Stimulated activated naive CD8-positive, alpha-beta T cell treated with anti-CD3 and anti-CD28 coated beads, Interleukin-15, amount 100 ng/mL, for 72 hours (primary cell): ENCODE measurements at regions not wholly inside any gene's neighbourhood (a gene's known extent, or its start where the extent isn't known, plus 50 kb on each side); places are given as distances from the start of the nearest gene placed in this dataset.

ENCODE experiments used
- ATAC-seq: fragments of 150-1000 bp; cut with Tn5 transposase; 2 replicates; pipeline ENCODE4 v1.10.0; 2021; ENCODE audit warnings: mild to moderate bottlenecking, moderate library complexity
- DNase-seq, 2 donors: peaks; one replicate each; pipeline ENCODE4 v3.0.0; 2021 to 2022
- H3K27ac Mint-ChIP-seq, 2 donors: one replicate each; pipeline ENCODE4 v1.8.0; 2022; ENCODE audit warnings: mild to moderate bottlenecking in 2 of 2, mixed read lengths in 2 of 2, moderate library complexity in 2 of 2
- H3K27me3 Mint-ChIP-seq: one replicate; pipeline ENCODE4 v1.8.0; 2022; ENCODE audit warnings: mixed read lengths
- H3K4me1 Mint-ChIP-seq: one replicate; pipeline ENCODE4 v1.8.0; 2022; ENCODE audit warnings: mild to moderate bottlenecking, mixed read lengths
- H3K4me3 Mint-ChIP-seq, 2 donors: one replicate each; pipeline ENCODE4 v1.8.0; 2022; ENCODE audit warnings: mild to moderate bottlenecking in 2 of 2, mixed read lengths in 2 of 2, moderate library complexity in 1 of 2
- H3K9me3 Mint-ChIP-seq, 2 donors: one replicate each; pipeline ENCODE4 v1.8.0; 2022; ENCODE audit warnings: mixed read lengths in 2 of 2

- no peak overlapping the region for H3K27ac Mint-ChIP-seq
- no peaks in the 10 kb centered on the region for H3K4me1 Mint-ChIP-seq
- no peak overlapping the region for H3K4me3 Mint-ChIP-seq
- H3K27me3 Mint-ChIP-seq: no peaks in the 10 kb centered on the region
- ATAC-seq (no peak), DNase-seq (no peak)
- peaks cover 7% of the 10 kb centered on the region in 2 donors for H3K9me3 Mint-ChIP-seq
Measured at GRCh38 chr12:84551373-84551772, 361.2 kb downstream of the SLC6A15 start.

GRCh38 chr12:84550518-84550917 lies 362.1 kb downstream of the SLC6A15 start:
- Mint-ChIP-seq H3K4me1 (no peaks in the 10 kb centered on the region), H3K27ac (no peak overlapping the region), H3K9me3 (peaks cover 7 to 14% of the 10 kb centered on the region in 2 donors), H3K27me3 (no peaks in the 10 kb centered on the region), H3K4me3 (no peak overlapping the region)
- DNase-seq: no peak
- no peak for ATAC-seq

GRCh38 chr12:84542289-84542688 lies 370.3 kb downstream of the SLC6A15 start:
- no peak overlapping the region for H3K4me3 Mint-ChIP-seq
- no peak overlapping the region for H3K27ac Mint-ChIP-seq

GRCh38 chr12:84537666-84538065 lies 374.9 kb downstream of the SLC6A15 start:
- Mint-ChIP-seq H3K9me3 (peaks cover 10 to 17% of the 10 kb centered on the region in 2 donors), H3K4me1 (no peaks in the 10 kb centered on the region), H3K4me3 (no peak overlapping the region), H3K27ac (no peak overlapping the region), H3K27me3 (no peaks in the 10 kb centered on the region)
- DNase-seq (no peak), ATAC-seq (no peak)

More at GRCh38 chr12:84542289-84542688, 370.3 kb downstream of the SLC6A15 start:
- Mint-ChIP-seq H3K27me3 (no peaks in the 10 kb centered on the region), H3K4me1 (no peaks in the 10 kb centered on the region), H3K9me3 (peaks cover 0 to 25% of the 10 kb centered on the region in 2 donors)
- ATAC-seq: no peak
- DNase-seq: no peak

- Mint-ChIP-seq H3K4me1 (peaks cover 5% of the 10 kb centered on the region), H3K27me3 (no peaks in the 10 kb centered on the region), H3K27ac (no peak overlapping the region), H3K4me3 (no peak overlapping the region), H3K9me3 (peaks cover 0 to 4% of the 10 kb centered on the region in 2 donors)
- DNase-seq (no peak), ATAC-seq (no peak)
Measured at GRCh38 chr12:84512751-84513150, 399.8 kb downstream of the SLC6A15 start.

GRCh38 chr12:84508851-84509260 lies 403.7 kb downstream of the SLC6A15 start:
- DNase-seq (no peak), ATAC-seq (peak; percentile 18)
- Mint-ChIP-seq H3K4me1 (peaks cover 5% of the 10 kb centered on the region), H3K27ac (no peak overlapping the region), H3K27me3 (no peaks in the 10 kb centered on the region), H3K9me3 (peaks cover 0 to 6% of the 10 kb centered on the region in 2 donors), H3K4me3 (no peak overlapping the region)

GRCh38 chr12:84507956-84508850 lies 404.4 kb downstream of the SLC6A15 start:
- no peak for DNase-seq
- H3K4me3 Mint-ChIP-seq: no peak overlapping the region
- H3K27me3 Mint-ChIP-seq: no peaks in the 10 kb centered on the region
- H3K9me3 Mint-ChIP-seq: peaks cover 0 to 6% of the 10 kb centered on the region in 2 donors
- H3K27ac Mint-ChIP-seq: no peak overlapping the region
- H3K4me1 Mint-ChIP-seq: peaks cover 5% of the 10 kb centered on the region
- ATAC-seq: no peak

GRCh38 chr12:84506282-84506681 lies 406.3 kb downstream of the SLC6A15 start:
- DNase-seq (no peak), ATAC-seq (no peak)
- Mint-ChIP-seq H3K9me3 (peaks cover 0 to 6% of the 10 kb centered on the region in 2 donors), H3K4me3 (no peak overlapping the region), H3K27ac (no peak overlapping the region), H3K27me3 (no peaks in the 10 kb centered on the region), H3K4me1 (peaks cover 5% of the 10 kb centered on the region)

GRCh38 chr12:84502907-84503787 lies 409.5 kb downstream of the SLC6A15 start:
- DNase-seq: peak in 1 of 2 donors; percentile 11
- ATAC-seq: peak; percentile 59
- Mint-ChIP-seq H3K27me3 (no peaks in the 10 kb centered on the region), H3K27ac (no peak overlapping the region), H3K4me1 (peaks cover under 1% of the 10 kb centered on the region), H3K9me3 (peaks cover 0 to 5% of the 10 kb centered on the region in 2 donors), H3K4me3 (no peak overlapping the region)

- H3K4me3 Mint-ChIP-seq: no peak overlapping the region
- H3K4me1 Mint-ChIP-seq: no peaks in the 10 kb centered on the region
- H3K9me3 Mint-ChIP-seq: no peaks in the 10 kb centered on the region
- H3K27ac Mint-ChIP-seq: no peak overlapping the region
- ATAC-seq: no peak
- DNase-seq: no peak
- H3K27me3 Mint-ChIP-seq: no peaks in the 10 kb centered on the region
Measured at GRCh38 chr12:84502180-84502860, 410.3 kb downstream of the SLC6A15 start.

GRCh38 chr12:84497819-84498218 lies 414.8 kb downstream of the SLC6A15 start:
- no peaks in the 10 kb centered on the region for H3K9me3 Mint-ChIP-seq
- no peak for DNase-seq
- no peaks in the 10 kb centered on the region for H3K4me1 Mint-ChIP-seq
- H3K27ac Mint-ChIP-seq: no peak overlapping the region
- no peak for ATAC-seq
- H3K4me3 Mint-ChIP-seq: no peak overlapping the region
- no peaks in the 10 kb centered on the region for H3K27me3 Mint-ChIP-seq

GRCh38 chr12:84495711-84496110 lies 416.9 kb downstream of the SLC6A15 start:
- H3K27ac Mint-ChIP-seq: no peak overlapping the region
- no peaks in the 10 kb centered on the region for H3K4me1 Mint-ChIP-seq
- ATAC-seq (no peak), DNase-seq (no peak)
- H3K9me3 Mint-ChIP-seq: no peaks in the 10 kb centered on the region
- H3K4me3 Mint-ChIP-seq: no peak overlapping the region
- no peaks in the 10 kb centered on the region for H3K27me3 Mint-ChIP-seq

- no peak for DNase-seq
- no peak for ATAC-seq
- Mint-ChIP-seq H3K27ac (no peak overlapping the region), H3K27me3 (no peaks in the 10 kb centered on the region), H3K4me1 (no peaks in the 10 kb centered on the region), H3K9me3 (no peaks in the 10 kb centered on the region), H3K4me3 (no peak overlapping the region)
Measured at GRCh38 chr12:84492351-84492883, 420.2 kb downstream of the SLC6A15 start.

GRCh38 chr12:84484798-84485197 lies 427.8 kb downstream of the SLC6A15 start:
- Mint-ChIP-seq H3K9me3 (no peaks in the 10 kb centered on the region), H3K4me1 (no peaks in the 10 kb centered on the region), H3K4me3 (no peak overlapping the region), H3K27ac (no peak overlapping the region), H3K27me3 (no peaks in the 10 kb centered on the region)
- DNase-seq (no peak), ATAC-seq (no peak)

- DNase-seq (no peak), ATAC-seq (no peak)
- no peaks in the 10 kb centered on the region for H3K9me3 Mint-ChIP-seq
- no peak overlapping the region for H3K4me3 Mint-ChIP-seq
- no peaks in the 10 kb centered on the region for H3K27me3 Mint-ChIP-seq
- H3K4me1 Mint-ChIP-seq: no peaks in the 10 kb centered on the region
- H3K27ac Mint-ChIP-seq: no peak overlapping the region
Measured at GRCh38 chr12:84480803-84481202, 431.8 kb downstream of the SLC6A15 start.
